RWPE1 (cell line): ENCODE measurements at regions not wholly inside any gene's neighbourhood (a gene's known extent, or its start where the extent isn't known, plus 50 kb on each side); places are given as distances from the start of the nearest gene placed in this dataset.

Experiments
- CTCF ChIA-PET: fragments of 350-600 bp; sonication (Branson Sonifier 250); formaldehyde crosslinking; extraction: SDS; loops from one replicate; lab custom pipeline; 2021; lab: Yijun Ruan, JAX
- POLR2A ChIA-PET: fragments of 400-600 bp; formaldehyde crosslinking; extraction: SDS; loops from one replicate; lab custom pipeline; 2020; ENCODE audit warnings: antibody characterized with exemption; ENCODE audit not compliant: low non-redundant PET; lab: Yijun Ruan, JAX
- DNase-seq: peaks from one replicate; pipeline ENCODE4 v3.0.0; 2012; ENCODE audit warnings: low spot score
- H3K27ac ChIP-seq: fragments of 450-650 bp; 2 replicates; pipeline ENCODE4 v1.5.1; 2017
- CTCF ChIP-seq: fragments of 450-650 bp; conservative IDR thresholded peaks from 2 replicates; pipeline ENCODE4 v1.5.1; 2017; ENCODE audit warnings: low read depth, mild to moderate bottlenecking

GRCh38 chr12:18868717-18869116, 130.8 kb downstream of the CAPZA3 start:
- no peak overlapping the region for H3K27ac ChIP-seq
- DNase-seq: no peak
- ChIA-PET POLR2A (no interaction called here), CTCF (no interaction called here)
- TF ChIP-seq CTCF: no peak

- TF ChIP-seq CTCF: no peak
- POLR2A ChIA-PET: no interaction called here
- CTCF ChIA-PET: no interaction called here
- H3K27ac ChIP-seq: no peak overlapping the region
- DNase-seq: no peak
Observed at GRCh38 chr12:18872770-18873169, 134.9 kb downstream of the CAPZA3 start.

GRCh38 chr12:18878676-18879180, 140.8 kb downstream of the CAPZA3 start:
- POLR2A ChIA-PET: no interaction called here
- CTCF ChIA-PET: no interaction called here

GRCh38 chr12:18882690-18883089, 144.8 kb downstream of the CAPZA3 start:
- no peak for DNase-seq
- TF ChIP-seq CTCF: no peak
- ChIA-PET POLR2A (no interaction called here), CTCF (no interaction called here)
- no peak overlapping the region for H3K27ac ChIP-seq

More at GRCh38 chr12:18878676-18879180, 140.8 kb downstream of the CAPZA3 start:
- H3K27ac ChIP-seq: no peak overlapping the region
- DNase-seq: no peak
- TF ChIP-seq CTCF: no peak

- ChIA-PET POLR2A (no interaction called here), CTCF (interaction anchor here (0.7 kb wide), 1 partner anchor 25 kb away, joined by 5 read pairs; no protein-coding TSS in a partner anchor)
Observed at GRCh38 chr12:18886962-18887361, 149.0 kb downstream of the CAPZA3 start.

GRCh38 chr12:18887368-18887767, 149.4 kb downstream of the CAPZA3 start:
- DNase-seq: no peak
- CTCF ChIA-PET: interaction anchor here (0.7 kb wide), 1 partner anchor 26 kb away, joined by 5 read pairs; no protein-coding TSS in a partner anchor
- no peak for TF ChIP-seq CTCF
- no peak overlapping the region for H3K27ac ChIP-seq
- POLR2A ChIA-PET: no interaction called here

More at GRCh38 chr12:18886962-18887361, 149.0 kb downstream of the CAPZA3 start:
- no peak for TF ChIP-seq CTCF
- DNase-seq: no peak
- no peak overlapping the region for H3K27ac ChIP-seq
